Fibroblast of the conjunctiva (primary cell): ENCODE measurements at regions not wholly inside any gene's neighbourhood (a gene's known extent, or its start where the extent isn't known, plus 50 kb on each side); places are given as distances from the start of the nearest gene placed in this dataset.

Source experiments
- DNase-seq: peaks from one replicate; pipeline ENCODE4 v3.0.0-alpha.2; 2010; ENCODE audit warnings: low read depth

DNA sequence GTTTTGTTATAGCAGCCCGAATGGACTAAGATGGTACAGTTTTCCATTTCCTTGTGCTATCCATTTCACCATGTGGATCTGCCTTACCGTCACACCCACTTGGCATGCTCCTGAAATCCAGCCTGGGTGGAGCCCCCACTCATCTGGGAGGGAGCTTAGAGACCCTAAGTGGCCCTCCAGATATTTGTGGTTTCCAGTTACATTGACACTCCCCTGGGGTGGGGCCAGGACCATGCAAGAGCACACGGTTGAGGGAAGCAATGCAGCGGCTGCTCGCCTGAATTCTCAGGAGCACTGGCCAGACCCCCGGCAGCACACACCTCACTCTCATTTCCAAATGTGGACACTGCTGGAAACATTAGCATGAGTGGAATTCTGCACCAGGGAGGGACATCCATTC, 231.1 kb downstream of the UTP18 start:
- DNase-seq, result no peak

DNA sequence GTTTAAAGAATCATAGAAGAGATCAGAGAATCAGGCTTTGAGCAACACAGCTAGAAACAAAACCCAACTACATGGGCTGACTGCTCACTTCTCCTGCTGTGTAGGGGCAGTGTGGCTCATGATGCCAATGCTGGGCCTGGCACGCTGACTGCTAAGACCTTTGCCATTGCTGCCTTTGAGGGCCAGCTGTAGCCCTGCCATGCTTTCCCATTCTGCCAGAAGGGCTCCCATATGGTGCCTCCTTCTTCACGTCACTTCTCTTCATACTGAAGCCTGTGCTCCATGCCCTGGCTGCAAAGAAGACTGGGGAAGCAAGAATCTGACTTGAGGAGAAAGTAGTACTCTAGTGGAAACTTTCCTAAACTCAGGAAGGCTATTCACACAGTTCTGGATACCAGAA, 232.9 kb downstream of the UTP18 start:
- DNase-seq, result no peak

DNA sequence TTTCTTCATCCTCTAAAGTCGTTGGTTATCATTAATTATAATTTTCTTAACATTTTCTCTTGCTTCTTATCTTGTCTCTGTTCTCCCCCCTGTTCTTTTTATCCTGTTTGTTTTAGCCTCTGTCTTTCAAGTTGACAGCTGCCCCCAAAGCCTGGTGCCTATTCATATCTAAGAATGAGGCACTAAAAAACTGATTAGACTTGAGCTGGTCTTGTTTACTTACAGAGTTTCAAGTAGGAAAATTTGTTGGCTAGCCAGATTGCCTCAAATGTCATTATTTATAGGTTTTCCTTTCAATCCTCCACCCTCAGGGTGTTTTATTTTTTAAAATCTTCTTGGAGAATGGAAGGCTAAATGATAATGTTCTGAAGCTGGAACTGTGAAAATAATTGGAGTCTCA, 236.0 kb downstream of the UTP18 start:
- DNase-seq, result no peak

DNA sequence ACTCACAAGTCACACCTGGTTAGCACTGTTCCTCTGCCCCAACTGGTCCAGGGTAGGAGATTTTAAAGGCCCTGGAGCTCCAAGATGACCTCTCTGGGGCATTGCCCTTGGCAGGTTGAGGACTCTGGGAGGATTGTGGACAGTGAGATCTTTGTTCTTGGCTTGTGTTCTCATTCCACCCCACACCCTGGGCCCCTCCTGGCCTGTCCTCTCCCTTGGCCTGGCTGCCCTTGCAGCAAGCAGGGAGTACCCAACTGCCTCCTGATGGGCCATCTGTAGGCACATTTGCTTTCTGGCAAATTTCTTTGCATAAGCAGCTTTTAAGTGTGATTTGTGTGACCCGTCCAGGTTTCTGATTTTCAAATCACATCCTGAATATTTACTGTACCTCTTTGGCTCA, 239.6 kb downstream of the UTP18 start:
- no peak for DNase-seq

DNA sequence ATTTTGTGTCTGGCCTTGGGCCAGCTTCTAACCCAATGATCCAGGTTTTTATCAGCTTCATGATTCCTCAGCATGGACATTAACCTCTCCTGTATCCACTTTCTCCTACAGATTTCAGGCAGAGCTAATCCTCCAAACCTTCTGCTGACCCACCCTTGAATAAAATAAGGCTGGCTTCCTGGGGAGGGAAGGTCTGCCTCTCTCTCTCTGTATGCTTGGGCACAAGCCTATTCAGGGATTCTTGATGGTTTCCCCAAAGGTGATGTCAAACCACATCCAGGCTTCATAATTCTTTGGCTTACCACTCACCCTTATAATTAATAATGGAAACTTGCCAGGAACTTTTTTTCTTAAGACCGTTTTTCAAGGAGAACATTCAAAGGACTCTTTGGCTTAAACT, 240.1 kb downstream of the UTP18 start:
- no peak for DNase-seq

DNA sequence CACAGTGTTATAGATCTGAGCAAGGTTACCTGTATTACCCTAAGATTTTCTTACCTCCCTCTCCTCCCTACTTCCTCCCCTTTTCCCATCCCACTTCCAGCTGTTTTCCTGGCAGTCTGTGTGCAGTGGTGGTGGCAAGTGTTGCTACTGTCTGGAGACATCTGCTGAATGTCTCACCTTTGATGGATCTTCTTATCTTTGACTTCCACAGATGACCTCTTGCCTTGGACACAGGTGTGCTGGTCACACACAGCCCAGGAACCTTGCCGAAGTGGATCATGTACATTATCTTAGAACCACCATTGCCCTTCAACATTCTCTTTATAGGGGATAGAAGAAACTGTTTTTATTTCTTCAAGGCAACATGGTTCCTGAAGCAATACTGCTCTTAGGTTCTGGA, 245.1 kb downstream of the UTP18 start:
- no peak for DNase-seq

DNA sequence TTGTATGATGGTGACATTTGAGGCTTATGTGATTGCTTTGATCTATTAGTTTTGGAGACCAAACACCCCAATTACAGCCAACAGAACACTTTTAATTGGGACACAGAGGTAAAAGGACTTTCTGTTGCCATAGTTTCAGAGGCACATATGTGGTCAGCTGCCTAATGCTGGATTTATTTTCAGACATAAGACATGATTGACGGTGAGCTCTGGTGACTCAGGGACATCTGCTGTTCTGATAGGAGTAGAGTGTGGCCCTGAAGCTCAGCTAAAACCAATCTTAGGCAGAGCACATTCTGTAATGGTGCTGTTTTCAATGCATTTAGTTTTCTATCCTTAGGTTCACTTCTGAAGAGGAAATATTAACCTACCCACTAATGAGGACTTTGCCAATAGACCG, 247.1 kb downstream of the UTP18 start:
- no peak for DNase-seq

DNA sequence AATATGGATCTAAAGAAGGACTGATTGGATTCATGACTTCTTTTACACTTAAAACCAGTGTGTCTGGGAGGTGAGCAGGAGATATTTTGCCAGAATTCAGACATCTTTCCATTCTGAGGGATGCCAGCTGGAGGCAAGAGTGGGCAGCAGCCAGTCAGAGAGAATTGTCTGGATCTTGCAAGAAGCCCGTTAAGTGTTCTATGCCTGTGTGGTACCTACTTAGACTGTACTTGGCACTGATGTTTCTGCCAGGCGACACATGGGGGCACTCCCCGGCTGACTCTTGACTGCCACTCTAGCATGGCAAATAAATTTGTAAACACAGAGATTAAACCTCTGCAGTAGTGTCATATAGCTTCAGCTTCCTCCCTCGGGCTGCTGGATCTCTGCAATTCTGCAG, 247.7 kb downstream of the UTP18 start:
- DNase-seq, result no peak

DNA sequence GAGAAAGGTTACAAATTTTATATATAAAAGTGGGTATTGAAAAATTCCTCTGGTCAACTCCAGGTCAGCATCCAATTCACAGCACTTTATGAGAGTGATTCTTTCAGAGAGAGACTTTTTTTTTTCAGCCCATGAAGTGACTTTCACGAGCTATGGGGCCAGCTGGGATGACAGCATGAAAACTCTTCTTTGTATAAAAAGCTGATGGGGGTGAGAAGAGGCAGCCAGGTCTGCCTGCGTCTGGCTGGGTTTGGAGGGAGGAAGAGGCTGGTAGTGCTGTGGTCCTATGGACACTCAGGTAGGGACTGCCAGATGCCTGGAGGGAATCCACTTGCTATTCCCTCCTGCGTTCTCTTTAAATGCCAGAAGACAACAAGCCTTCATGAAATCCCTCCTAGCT, 250.6 kb downstream of the UTP18 start:
- no peak for DNase-seq

DNA sequence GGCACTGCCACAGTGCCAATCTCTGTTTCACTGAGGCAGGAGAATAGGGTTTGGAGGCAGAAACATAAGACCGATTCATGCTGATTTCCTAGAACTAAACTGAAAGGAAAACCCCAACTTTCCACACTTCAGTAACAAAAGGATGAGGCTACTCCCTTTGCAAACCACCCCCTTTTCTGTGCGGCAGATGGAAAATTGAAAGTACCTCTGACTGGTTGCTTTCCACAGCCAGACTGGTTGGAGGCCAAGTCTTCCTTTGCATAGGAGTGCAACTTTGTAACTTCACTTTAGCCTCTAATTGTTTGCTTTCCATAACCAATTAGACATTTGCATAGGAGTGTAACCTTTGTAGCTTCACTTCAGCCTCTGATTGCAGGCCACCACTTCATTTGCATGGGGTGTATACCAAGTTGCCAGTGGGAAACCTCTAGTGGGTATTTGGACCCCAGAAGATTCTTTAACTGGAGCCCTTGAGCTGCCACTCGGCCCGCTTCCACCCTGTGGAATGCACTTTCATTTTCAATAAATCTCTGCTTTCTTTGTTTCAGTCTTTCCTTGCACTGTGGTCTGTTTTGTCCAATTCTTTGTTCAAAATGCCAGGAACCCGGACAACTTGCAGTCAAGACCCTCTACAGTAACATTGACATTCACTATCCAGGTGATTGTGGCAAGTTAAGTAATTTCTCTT, 252.0 kb downstream of the UTP18 start:
- DNase-seq, result no peak

DNA sequence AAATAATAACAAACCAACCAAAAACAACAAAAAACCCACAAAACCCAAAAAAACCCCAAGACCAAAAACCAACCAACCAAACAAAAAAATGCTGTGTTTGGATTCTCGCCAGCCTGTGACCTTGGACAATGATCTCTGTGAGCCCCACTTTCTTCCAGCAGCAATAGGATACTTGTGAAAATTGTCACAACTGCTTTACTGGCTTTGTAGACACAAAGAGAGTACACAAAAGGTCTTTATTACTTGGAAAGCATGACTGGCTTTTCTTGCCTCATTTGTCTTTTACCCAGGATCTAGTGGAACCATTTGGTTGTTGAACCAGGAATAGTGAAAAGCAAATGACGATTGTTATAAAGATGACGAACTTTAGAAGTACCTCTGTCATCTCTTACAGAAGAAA, 256.6 kb downstream of the UTP18 start:
- no peak for DNase-seq

DNA sequence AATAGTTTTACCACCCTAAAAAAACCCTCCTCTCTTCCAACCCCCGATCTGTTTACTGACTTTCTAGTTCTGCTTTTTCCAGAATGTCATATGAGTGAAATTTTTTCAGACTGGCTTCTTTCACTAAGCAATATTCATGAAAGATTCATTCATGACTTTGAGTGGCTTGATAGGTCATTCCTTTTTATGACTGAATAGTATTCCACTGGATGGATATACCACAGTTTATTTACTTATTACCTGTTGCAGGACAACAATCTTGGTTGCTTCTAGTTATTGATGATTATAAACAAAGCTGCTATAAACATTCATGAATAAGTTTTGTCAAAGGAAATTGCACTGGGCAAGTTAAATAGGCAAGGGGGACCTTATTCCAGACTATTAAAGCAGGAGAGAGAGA, 264.2 kb downstream of the UTP18 start:
- DNase-seq, result no peak

DNA sequence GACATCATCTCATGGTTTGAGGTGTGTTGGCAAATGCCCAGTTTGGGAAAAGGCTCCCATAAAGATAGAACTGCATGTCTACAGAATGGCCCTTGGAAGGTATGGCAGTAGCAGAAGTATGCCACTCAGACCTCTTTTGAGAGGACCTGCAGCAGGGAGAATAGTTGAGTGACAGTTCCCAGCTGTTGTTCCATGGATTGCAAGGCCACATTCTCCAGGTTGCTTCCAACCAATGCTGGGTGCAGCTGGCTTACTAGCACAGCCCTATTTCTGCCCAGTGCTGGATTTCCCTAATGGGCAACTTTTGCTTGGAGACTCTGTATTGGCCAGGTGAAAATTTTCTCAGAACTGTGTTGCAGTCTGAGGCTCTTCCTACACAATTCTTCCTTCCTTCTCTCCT, 266.2 kb downstream of the UTP18 start:
- DNase-seq, result no peak

DNA sequence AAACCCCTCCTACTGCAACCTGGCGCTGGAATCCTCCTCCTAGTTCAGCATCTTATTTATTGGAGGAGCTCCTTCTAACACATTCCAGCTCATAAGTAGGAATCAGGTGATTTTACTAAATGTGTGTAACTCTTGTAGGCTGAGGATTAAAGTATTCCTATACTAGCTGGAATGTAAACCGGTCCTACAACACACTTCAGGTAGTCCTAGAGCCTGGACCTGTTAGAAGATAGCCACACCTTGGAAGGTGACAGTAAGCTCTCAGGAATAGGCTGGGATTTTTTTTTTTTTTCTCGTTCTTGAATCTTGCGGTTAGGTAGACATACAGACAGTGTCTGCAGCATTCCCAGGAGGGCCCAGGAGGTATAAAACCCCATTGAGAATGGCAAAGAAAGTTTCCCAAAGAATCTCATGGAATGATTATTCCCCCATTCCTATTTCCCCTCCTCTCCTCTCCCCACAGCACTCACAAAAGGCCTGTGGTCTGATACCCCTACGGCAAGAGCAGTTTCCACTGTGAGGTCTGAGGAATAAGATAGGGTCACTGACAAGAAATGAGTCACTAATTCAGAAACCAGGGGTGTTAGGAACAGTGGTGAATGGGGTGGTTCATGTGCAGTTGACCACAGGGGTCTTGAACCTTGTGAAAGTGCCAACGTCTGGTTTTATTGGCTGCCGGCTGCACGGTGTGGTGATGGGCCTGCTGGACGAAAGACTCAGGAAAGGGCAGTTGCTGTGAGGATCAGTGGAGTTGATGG, 267.1 kb downstream of the UTP18 start:
- DNase-seq, result no peak

DNA sequence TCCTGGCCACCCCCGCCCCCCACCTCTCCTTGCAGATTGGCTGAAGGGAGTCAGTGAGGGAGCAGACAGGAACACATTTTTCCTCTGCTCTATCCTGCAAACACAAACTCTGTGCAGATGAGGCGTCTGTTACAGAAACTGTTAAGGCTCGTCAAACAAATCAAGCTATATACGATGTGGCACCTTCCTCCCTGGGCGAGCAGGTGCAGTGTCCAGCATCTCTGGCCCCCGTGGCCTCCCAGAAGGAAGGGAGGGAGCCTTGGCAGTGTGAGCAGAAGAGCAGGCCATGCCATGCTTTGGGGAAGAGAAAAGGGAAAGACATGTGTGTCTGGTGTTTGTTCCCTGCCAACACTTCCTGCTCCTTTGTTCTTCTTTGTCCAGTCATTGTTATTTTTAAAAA, 267.8 kb downstream of the UTP18 start:
- no peak for DNase-seq

DNA sequence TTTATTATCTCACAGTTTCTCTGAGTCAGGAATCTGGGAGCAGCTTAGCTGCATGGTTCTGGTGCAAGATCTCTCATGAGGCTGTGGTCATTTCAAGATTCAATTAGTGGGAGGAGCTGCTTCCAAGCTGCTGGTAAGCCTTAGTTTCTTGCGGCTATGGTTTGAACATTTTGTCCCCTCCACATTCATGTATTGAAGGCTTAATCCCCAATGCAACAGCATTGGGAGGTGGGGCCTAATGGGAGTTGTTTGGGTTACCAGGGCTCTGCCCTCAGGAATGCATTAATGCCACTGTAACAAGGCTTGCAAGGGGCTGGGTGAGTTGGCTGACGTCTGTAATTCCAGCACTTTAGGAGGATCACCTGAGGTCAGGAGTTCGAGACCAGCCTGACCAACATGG, 272.9 kb downstream of the UTP18 start:
- no peak for DNase-seq

DNA sequence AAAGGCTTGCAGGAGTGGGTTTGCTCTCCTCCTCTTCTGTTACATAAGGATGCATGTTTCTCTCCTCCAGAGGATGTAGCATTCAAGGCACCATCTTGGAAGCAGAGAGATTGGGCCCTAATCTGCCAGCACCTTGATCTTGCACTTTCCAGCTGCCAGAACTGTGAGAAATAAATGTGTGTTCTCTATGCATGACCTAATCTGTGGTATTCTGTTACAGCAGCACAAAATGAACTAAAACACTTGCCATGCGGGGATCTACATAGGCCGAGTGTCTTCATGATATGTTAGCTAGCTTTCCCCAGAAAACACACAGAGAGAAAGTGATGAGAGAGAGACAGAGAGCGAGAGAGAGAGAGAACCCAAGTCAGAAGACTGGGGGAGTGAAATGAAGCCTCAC, 273.5 kb downstream of the UTP18 start:
- no peak for DNase-seq

DNA sequence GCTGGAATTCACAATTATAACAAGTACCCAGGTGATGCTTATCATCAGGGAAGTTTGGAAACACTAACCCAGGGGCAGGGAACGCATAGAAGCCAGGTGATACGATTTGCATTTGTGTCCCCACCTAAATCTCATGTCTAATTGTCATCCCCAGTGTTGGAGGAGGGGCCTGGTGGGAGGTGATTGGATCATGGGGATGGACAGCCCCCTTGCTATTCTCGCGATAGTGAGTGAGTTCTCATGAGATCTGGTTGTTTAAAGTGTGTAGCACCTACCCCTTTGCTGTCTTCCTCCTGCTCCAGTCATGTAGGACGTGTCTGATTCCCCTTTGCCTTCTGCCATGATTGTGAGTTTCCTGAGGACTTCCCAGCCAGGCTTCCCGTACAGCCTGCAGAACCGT, 276.3 kb downstream of the UTP18 start:
- no peak for DNase-seq

DNA sequence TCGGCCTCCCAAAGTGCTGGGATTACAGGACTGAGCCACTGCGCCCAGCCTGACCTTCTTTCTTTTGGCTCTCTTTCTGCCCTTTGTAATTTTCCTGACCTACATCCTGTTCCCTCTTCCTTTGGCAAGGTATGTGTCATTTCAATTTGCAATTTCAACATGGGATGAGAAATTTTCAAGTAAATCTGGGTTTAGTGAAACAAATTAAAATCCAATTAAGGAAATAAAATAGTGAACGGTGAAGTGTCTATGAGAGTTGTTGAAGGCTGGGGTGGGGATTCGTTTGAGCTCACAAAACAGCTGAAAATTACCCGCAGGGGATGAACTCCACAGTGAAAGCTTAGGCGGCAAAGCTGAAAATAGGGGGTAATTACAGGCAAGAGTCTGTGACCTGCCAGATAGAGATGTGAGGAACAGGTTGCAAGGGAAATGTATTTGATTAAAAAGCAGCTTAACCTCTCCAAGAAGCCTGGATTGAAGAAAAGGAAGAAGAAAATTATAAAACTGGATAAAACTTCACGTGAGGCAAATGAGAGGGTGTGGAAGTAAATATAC, 277.7 kb downstream of the UTP18 start:
- DNase-seq, result no peak

DNA sequence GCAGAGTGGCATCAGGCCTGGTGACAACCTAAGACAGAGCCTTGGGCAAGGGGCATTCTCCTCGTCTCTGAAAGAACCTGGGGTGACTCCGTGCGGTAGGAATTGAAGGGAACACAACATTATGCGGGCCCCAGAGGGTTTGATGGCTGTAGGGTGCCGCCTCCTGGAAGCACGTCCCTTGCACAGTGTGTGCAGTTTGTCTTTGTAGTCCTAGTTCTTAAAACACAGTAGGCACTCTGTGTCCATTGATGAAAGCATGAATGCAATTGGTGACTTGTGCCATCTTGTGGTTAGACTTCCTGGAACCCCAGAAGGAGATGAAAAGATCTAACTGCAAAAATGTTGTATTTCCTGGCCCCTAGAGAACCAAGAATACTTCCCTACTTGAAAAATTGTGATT, 279.8 kb downstream of the UTP18 start:
- DNase-seq, result no peak

DNA sequence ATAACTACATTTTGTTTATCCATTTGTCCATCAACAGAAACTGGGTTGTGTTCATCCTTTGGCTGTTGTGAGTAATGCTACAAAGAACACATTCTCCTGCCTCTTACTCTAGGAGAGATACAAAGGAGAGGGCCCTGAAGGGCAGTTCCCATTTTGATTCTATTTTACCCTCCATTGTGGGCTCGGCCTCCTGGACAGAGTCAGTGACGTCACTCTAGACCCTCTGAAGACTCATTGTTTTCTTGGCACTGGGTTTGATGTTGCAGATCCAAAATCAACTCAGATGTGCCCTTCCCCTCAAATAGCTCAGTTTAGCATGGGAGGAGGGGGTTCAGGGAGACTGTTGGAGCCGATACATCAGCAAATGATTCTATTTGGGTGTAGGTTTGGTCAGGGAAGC, 280.9 kb downstream of the UTP18 start:
- no peak for DNase-seq

DNA sequence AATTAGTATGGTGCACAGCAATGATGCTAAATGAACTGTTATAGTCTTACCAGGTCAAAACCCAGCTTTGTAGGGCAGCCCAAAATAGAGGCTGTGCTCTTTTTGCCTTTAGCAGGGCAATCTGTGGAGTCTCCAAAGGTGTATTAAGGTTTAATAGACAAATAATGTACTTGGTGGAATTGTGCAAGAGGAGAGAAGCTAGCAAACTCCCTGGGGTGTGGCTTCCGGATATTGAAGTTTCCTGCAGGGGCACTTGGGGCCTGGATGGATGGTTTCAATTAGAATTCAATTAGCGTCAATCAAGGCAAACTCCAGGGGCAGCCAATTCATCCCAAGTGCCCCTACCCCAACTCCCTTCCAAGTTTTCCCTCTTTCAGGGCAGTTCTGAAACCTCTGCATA, 285.8 kb downstream of the UTP18 start:
- DNase-seq, result no peak

DNA sequence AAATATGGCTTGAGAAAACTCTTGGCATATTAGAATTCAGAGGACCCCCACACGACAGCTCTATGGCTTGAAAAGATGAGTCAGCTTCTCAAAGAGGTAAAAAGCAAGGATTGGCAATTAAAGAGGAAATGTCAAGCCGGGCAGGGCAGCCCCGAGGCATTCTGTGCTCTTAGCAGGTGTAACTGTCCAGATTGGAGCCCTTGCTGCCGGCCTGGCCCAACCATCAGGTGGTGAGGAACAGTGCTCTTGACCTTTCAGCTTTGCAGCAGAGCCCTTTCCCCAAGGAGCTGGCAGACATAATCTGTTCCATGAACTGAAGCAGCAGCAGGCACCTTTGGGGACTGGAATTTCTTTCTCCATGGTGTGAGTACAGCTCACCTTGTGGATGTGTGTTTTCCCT, 287.8 kb downstream of the UTP18 start:
- DNase-seq, result no peak

DNA sequence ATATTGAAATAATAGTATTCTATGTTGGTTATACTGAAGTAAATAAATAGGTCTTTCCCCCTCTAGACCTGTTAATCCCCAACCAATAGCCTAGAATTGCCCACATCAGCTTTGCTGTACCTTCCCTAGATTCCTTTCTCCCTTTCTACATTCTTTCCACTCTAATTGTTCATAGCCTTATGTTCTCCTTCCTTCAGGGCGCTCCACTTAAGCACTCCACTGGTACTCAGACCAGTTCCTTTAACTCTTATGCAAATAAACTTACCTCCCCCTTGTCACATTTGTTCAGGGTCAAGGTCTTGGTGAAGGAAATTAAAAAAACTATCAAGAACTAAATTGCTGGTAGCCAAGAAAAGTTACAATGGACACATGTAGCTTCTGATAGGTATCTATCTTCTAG, 294.8 kb downstream of the UTP18 start:
- DNase-seq, result no peak
